ENCODE measurements at regions not wholly inside any gene's neighbourhood (a gene's known extent, or its start where the extent isn't known, plus 50 kb on each side); places are given as distances from the start of the nearest gene placed in this dataset.

DNA sequence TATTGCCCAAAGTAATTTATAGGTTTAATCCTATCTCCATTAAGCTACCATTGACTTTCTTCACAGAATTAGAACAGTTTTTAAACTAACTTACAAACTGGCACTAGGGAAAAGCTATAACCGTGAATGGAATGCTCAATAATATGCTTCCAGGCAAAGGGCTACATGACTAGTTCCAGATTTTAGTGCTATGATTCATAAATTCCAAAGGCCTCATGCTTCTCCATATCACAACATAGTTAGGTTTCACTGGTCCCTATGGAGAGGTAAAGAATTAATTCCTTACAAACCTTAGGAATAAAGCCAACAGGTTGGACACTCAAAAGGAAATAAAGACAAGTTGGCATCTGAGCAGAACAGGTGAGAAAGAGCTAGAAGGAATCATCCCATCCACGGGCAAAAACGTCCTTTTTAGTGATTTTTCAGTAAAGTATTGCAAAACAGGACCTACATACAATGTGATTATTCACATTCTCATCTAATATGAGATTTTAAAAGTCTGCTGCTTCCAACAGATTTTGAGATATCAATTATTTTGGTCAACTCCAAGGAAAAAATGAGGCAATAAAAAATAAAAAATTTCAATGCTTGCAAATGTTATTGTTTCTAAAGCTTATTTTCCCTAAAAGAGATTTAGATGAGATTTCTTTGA is 97.0 kb upstream of the TARS1 start:
- no peak for ATAC-seq

More for the DNA sequence above, 97.0 kb upstream of the TARS1 start:
- H3K9me2 ChIP-seq (ENCODE audit: insufficient read depth): no peaks in the 10 kb centered on the region
- H3K4me3 Mint-ChIP-seq: no peak overlapping the region
- no peak overlapping the region for H3K27ac Mint-ChIP-seq
- no peaks in the 10 kb centered on the region for H3K27me3 ChIP-seq (ENCODE audit: insufficient read depth)
- no peaks in the 10 kb centered on the region for H3K79me2 ChIP-seq (replicated peaks; ENCODE audit: insufficient read depth)
- H3K4me1 ChIP-seq (ENCODE audit: insufficient read depth): peaks cover 10% of the 10 kb centered on the region
- TF ChIP-seq CTCF (conservative IDR thresholded peaks at IDR 0.05; ENCODE audit: low read depth in 2 of 2): no peak
- no peak for TF ChIP-seq CREB1 (CRISPR knock-in tag; IDR thresholded peaks at IDR 0.05; ENCODE audit: low read depth)
- TF ChIP-seq, protein P1, sequence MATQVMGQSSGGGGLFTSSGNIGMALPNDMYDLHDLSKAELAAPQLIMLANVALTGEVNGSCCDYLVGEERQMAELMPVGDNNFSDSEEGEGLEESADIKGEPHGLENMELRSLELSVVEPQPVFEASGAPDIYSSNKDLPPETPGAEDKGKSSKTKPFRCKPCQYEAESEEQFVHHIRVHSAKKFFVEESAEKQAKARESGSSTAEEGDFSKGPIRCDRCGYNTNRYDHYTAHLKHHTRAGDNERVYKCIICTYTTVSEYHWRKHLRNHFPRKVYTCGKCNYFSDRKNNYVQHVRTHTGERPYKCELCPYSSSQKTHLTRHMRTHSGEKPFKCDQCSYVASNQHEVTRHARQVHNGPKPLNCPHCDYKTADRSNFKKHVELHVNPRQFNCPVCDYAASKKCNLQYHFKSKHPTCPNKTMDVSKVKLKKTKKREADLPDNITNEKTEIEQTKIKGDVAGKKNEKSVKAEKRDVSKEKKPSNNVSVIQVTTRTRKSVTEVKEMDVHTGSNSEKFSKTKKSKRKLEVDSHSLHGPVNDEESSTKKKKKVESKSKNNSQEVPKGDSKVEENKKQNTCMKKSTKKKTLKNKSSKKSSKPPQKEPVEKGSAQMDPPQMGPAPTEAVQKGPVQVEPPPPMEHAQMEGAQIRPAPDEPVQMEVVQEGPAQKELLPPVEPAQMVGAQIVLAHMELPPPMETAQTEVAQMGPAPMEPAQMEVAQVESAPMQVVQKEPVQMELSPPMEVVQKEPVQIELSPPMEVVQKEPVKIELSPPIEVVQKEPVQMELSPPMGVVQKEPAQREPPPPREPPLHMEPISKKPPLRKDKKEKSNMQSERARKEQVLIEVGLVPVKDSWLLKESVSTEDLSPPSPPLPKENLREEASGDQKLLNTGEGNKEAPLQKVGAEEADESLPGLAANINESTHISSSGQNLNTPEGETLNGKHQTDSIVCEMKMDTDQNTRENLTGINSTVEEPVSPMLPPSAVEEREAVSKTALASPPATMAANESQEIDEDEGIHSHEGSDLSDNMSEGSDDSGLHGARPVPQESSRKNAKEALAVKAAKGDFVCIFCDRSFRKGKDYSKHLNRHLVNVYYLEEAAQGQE (IDR thresholded peaks at IDR 0.05; ENCODE audit: unreplicated experiment): no peak
- no peak for TF ChIP-seq EZH2phosphoT487 (IDR thresholded peaks at IDR 0.05; ENCODE audit: unreplicated experiment)
- TF ChIP-seq ZNF331 (CRISPR knock-in tag; IDR thresholded peaks at IDR 0.05; ENCODE audit: low read depth): no peak
- no peak for TF ChIP-seq JUNB (IDR thresholded peaks at IDR 0.05; ENCODE audit: unreplicated experiment)
- no peak for TF ChIP-seq NANOG (IDR thresholded peaks at IDR 0.05; ENCODE audit: borderline replicate concordance)
- TF ChIP-seq POLR2AphosphoS5 (IDR thresholded peaks at IDR 0.05; ENCODE audit: low read depth): no peak
- no peak for TF ChIP-seq ZNF462 (CRISPR knock-in tag; IDR thresholded peaks at IDR 0.05)
- TF ChIP-seq ZNF114 (CRISPR knock-in tag; IDR thresholded peaks at IDR 0.05): no peak
- TF ChIP-seq STAT1 (IDR thresholded peaks at IDR 0.05; ENCODE audit: unreplicated experiment): no peak
- TF ChIP-seq EZH2 (IDR thresholded peaks at IDR 0.05; ENCODE audit: low read depth, unreplicated experiment): no peak
- TF ChIP-seq, protein P2, sequence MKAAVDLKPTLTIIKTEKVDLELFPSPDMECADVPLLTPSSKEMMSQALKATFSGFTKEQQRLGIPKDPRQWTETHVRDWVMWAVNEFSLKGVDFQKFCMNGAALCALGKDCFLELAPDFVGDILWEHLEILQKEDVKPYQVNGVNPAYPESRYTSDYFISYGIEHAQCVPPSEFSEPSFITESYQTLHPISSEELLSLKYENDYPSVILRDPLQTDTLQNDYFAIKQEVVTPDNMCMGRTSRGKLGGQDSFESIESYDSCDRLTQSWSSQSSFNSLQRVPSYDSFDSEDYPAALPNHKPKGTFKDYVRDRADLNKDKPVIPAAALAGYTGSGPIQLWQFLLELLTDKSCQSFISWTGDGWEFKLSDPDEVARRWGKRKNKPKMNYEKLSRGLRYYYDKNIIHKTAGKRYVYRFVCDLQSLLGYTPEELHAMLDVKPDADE (IDR thresholded peaks at IDR 0.05): no peak
- H3K27me3 Mint-ChIP-seq (ENCODE audit: insufficient read depth, low read depth, poor library complexity): no peaks in the 10 kb centered on the region
- no peak overlapping the region for H3K27ac ChIP-seq (ENCODE audit: low read depth)
- H3K4me2 ChIP-seq: no peak overlapping the region
- H4K20me1 ChIP-seq (replicated peaks; ENCODE audit: insufficient read depth): no peaks in the 10 kb centered on the region
- no peaks in the 10 kb centered on the region for H3K36me3 Mint-ChIP-seq (ENCODE audit: low read depth)
- no peak for DNase-seq (ENCODE audit: low spot score)
- peaks cover 19% of the 10 kb centered on the region for H3K4me1 Mint-ChIP-seq
- no peaks in the 10 kb centered on the region for H3K36me3 ChIP-seq (ENCODE audit: insufficient read depth)
- H2AFZ ChIP-seq: no peak overlapping the region
- no peak overlapping the region for H3K4me3 ChIP-seq
- no peaks in the 10 kb centered on the region for H3F3A ChIP-seq (replicated peaks; ENCODE audit: low read depth)
- H3K9me3 Mint-ChIP-seq: no peaks in the 10 kb centered on the region

Measured in GM23338 (cell line).